Choroid plexus epithelial cell (primary cell): ENCODE measurements at regions not wholly inside any gene's neighbourhood (a gene's known extent, or its start where the extent isn't known, plus 50 kb on each side); places are given as distances from the start of the nearest gene placed in this dataset.
A peak's percentile ranks its signal among the peaks of the same experiment; 100 is the strongest.

ENCODE experiments used
- DNase-seq: peaks from one replicate; pipeline ENCODE4 v3.0.0-alpha.2; 2010; ENCODE audit warnings: low read depth
- H3K4me3 ChIP-seq: 2 replicates; pipeline ENCODE4 v1.5.1; 2011; ENCODE audit warnings: low read depth, mild to moderate bottlenecking, control low read depth, low read length, moderate library complexity
- TF ChIP-seq, protein P1 (sequence below): conservative IDR thresholded peaks from 2 replicates; pipeline ENCODE4 v1.5.1; 2011; ENCODE audit warnings: low read depth, mild to moderate bottlenecking, control low read depth, inconsistent platforms, low read length, moderate library complexity

DNA sequence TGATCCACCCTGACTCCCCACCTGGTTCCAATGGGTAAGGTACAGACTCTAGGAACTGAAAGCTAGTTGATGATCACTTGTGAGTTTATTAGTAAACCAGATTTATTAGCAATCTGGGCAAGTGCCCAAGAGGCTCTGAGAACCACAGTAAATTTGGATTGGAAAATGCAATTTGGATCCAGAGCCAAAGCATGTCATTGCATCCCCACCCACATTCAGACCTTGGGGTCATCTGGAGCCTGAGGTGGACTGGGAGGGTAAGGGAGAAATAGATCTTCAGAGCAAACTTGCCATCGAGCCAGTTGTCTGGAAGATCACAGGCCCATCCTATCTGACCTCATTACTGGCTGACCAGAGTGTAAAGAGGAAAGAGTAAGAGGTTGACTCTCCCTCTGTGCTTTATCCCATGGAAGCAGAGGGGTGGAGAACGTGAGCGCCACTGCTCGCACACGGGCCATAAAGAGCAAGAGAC is 78.7 kb upstream of the RASGEF1B start:
- DNase-seq = no peak
- H3K4me3 ChIP-seq = no peak overlapping the region
- TF ChIP-seq, protein P1, sequence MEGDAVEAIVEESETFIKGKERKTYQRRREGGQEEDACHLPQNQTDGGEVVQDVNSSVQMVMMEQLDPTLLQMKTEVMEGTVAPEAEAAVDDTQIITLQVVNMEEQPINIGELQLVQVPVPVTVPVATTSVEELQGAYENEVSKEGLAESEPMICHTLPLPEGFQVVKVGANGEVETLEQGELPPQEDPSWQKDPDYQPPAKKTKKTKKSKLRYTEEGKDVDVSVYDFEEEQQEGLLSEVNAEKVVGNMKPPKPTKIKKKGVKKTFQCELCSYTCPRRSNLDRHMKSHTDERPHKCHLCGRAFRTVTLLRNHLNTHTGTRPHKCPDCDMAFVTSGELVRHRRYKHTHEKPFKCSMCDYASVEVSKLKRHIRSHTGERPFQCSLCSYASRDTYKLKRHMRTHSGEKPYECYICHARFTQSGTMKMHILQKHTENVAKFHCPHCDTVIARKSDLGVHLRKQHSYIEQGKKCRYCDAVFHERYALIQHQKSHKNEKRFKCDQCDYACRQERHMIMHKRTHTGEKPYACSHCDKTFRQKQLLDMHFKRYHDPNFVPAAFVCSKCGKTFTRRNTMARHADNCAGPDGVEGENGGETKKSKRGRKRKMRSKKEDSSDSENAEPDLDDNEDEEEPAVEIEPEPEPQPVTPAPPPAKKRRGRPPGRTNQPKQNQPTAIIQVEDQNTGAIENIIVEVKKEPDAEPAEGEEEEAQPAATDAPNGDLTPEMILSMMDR = no peak

DNA sequence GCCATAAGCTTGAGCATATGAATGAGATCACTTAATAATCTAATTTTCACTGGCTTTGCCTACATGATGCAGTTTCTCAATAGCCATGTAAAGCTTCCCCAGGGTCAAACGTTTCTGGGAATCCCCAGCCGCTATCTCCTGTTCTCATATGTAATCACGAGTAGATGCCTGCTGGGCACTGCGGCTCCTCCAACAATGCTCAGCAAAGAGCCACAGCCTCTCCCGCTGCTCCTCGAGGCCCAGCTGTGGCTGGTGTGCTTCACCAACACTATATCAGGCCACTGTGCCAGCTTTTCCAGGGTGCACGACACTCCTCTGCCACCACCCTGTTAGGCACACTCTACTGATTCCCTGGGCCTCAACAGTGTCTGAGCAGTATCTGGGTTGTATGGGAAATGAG is 78.3 kb upstream of the RASGEF1B start:
- TF ChIP-seq, protein P1 = no peak
- no peak overlapping the region for H3K4me3 ChIP-seq
- DNase-seq = peak; percentile 5

DNA sequence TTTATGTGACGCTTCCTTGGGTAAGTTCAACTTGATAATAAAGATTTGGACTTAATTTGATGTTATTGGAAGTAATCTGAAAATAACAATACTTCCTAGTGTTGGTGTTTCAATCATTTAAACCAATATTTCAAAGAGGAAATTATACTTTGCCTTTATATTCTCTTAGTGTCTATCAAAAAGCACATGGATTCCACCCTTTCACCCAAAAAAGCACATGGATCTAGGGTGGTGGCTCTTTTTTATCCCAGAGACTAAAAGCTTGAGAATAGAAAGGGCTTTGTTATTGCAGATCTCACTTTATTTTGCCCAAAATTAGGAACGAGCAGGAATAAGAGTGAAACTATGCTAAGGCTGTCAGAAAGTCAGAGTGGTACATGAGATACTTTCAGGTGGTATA is 75.1 kb upstream of the RASGEF1B start:
- DNase-seq = no peak
- H3K4me3 ChIP-seq = no peak overlapping the region
- TF ChIP-seq, protein P1 = no peak

DNA sequence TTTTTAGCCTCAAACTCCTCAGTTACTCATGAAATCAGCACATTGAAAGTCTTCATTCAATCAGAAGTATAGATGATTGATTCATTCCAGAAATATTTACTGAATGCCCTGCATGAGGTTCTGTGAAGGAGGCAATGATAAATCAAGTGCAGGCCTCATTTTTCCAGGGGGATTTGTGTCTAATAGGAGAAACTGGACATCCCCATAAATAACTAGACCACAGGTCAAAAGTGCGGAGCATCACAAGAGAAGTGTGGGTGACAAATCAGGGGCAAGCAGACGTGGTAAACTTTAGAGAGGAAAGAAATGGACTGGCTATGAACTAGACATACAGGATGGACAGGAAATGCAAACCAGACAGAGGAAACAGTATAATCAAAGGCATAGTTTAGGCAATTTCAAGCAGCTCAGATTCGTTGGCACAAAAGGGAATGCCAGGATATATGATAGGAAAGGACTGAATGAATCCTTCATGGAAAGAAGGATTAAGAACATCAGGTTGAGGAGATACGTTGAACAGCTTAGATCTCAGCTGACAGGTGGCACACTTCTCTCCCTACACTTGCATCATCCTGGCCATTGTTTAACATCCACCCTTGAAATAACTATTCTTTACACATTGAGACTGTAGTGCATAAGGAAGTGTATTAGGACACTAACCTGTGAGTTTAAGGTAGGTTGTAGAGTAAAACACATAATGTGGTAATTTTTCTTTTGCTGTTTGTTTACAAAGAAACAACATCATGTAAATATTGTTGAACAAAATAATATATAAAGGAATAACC is 69.6 kb upstream of the RASGEF1B start:
- no peak overlapping the region for H3K4me3 ChIP-seq
- DNase-seq = no peak
- TF ChIP-seq, protein P1 = no peak

DNA sequence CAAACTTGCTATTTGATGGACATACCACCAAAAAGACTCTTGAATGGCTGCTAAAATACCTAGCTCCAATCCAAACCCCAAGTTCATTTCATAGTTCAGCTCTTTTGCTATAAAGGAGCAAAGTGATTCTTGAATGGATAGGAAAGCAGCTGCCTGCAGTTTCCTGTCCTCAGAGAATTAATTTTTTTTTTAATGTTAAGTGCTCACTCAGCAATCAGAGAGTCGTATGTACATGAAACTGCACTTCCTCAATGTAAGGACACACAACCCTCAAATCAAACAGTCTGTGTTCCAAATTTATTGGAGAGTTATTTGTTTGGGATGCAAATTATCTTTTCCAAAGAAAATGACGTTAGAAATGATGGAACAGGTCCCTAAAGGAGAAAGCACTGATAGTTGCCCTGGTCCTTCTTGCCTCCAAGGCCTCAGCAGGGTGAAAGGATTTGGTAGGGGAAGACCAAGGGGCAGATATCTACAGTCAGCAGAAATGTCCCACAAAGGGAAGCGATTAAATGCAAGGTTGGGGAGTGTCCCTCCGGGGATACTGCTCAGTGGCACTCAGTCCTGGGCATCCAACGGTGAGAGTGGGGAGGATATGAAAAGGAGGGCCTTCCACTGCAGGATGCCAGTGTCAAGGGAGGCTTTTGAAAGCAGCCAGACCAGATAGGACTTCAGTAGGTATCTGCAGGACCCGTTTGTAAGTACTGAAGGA is 67.2 kb upstream of the RASGEF1B start:
- DNase-seq = no peak
- TF ChIP-seq, protein P1 = no peak
- H3K4me3 ChIP-seq = no peak overlapping the region

DNA sequence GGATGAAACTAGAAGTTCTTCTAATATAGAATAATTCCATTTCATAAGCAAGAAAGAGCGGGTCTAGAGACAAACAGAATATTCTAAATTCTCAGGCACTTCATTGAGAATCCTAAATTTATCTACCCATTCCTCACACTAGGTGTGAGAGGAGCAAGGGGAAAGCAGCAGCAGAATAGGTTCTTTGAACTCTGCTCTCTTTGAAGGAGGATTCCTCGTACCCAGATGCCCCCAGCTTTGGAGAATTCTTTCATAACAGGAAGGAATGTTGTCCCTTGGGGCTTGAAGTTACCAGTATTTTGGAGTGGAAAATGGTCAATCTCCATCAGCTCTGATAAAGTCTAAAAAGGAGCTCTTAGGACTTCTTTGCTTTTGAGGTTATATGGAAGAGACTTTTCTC is 59.7 kb upstream of the RASGEF1B start:
- no peak for DNase-seq
- H3K4me3 ChIP-seq = no peak overlapping the region
- TF ChIP-seq, protein P1 = no peak
